Keratinocyte (primary cell): ENCODE measurements at regions not wholly inside any gene's neighbourhood (a gene's known extent, or its start where the extent isn't known, plus 50 kb on each side); places are given as distances from the start of the nearest gene placed in this dataset.

Source experiments
- DNase-seq: peaks from one replicate; pipeline ENCODE4 v3.0.0-alpha.2; 2011; ENCODE audit warnings: low read depth, missing footprints, low spot score
- FAIRE-seq: peaks from 2 replicates; lab custom pipeline; 2011; peaks lifted over from hg19 to GRCh38; lab: Jason Lieb, UNC
- H2AFZ ChIP-seq: 2 replicates; pipeline ENCODE4 v1.6.0; 2012; ENCODE audit warnings: low read length, control low read depth, inconsistent platforms; ENCODE audit not compliant: control insufficient read depth
- H3K27ac ChIP-seq: 2 replicates; pipeline ENCODE4 v1.5.1; 2011; ENCODE audit warnings: low read length; ENCODE audit not compliant: control insufficient read depth, insufficient read depth
- H3K27me3 ChIP-seq: 3 replicates; pipeline ENCODE4 v1.6.0; 2011; ENCODE audit warnings: low read length; ENCODE audit not compliant: control insufficient read depth, insufficient read depth; ENCODE audit errors: extremely low read depth
- H3K36me3 ChIP-seq, 2 experiments: 2 replicates in 1 of 2; 3 replicates in 1 of 2; pipeline ENCODE4 v1.5.1; 2011; ENCODE audit warnings: low read length in 2 of 2, mild to moderate bottlenecking in 1 of 2; ENCODE audit not compliant: control insufficient read depth in 2 of 2, insufficient read depth in 2 of 2; ENCODE audit errors: extremely low read depth in 1 of 2
- H3K4me1 ChIP-seq: 3 replicates; pipeline ENCODE4 v1.5.1; 2011; ENCODE audit warnings: low read length; ENCODE audit not compliant: control insufficient read depth, insufficient read depth; ENCODE audit errors: extremely low read depth
- H3K4me2 ChIP-seq: 3 replicates; pipeline ENCODE4 v1.6.0; 2011; ENCODE audit warnings: low read depth, low read length; ENCODE audit not compliant: control insufficient read depth, insufficient read depth; ENCODE audit errors: extremely low read depth
- H3K4me3 ChIP-seq, 3 experiments: fragments of 200-600 bp in 1 of 3; sonication (generic) in 1 of 3; 2 replicates in 2 of 3; 3 replicates in 1 of 3; pipeline ENCODE4 v1.5.1; 2011 to 2016; ENCODE audit warnings: low read length in 3 of 3, mild to moderate bottlenecking in 3 of 3, control low read depth in 2 of 3, inconsistent platforms in 1 of 3, low read depth in 1 of 3, mixed read lengths in 1 of 3, mixed run types in 1 of 3, moderate library complexity in 1 of 3; ENCODE audit not compliant: control insufficient read depth in 2 of 3, insufficient read depth in 2 of 3; ENCODE audit errors: extremely low read depth in 1 of 3
- H3K79me2 ChIP-seq: 2 replicates; pipeline ENCODE4 v1.6.0; 2012; ENCODE audit warnings: low read length; ENCODE audit not compliant: control insufficient read depth, insufficient read depth
- H3K9ac ChIP-seq: 3 replicates; pipeline ENCODE4 v1.6.0; 2011; ENCODE audit warnings: low read length; ENCODE audit not compliant: control insufficient read depth, insufficient read depth; ENCODE audit errors: extremely low read depth
- H3K9me1 ChIP-seq: 3 replicates; pipeline ENCODE4 v1.6.0; 2011; ENCODE audit warnings: low read length; ENCODE audit not compliant: control insufficient read depth, insufficient read depth; ENCODE audit errors: extremely low read depth
- H3K9me3 ChIP-seq: 2 replicates; pipeline ENCODE4 v1.5.1; 2012; ENCODE audit warnings: low read depth, low read length; ENCODE audit not compliant: control insufficient read depth
- H4K20me1 ChIP-seq: 3 replicates; pipeline ENCODE4 v1.6.0; 2011; ENCODE audit warnings: low read length; ENCODE audit not compliant: control insufficient read depth, insufficient read depth; ENCODE audit errors: extremely low read depth
- CTCF ChIP-seq, 3 experiments: IDR thresholded peaks in 1 of 3; conservative IDR thresholded peaks in 1 of 3; optimal IDR thresholded peaks in 1 of 3; 2 replicates in 2 of 3; 3 replicates in 1 of 3; pipeline versions ENCODE3 to v1.5.1; 2011; ENCODE audit warnings: low read length in 3 of 3, mild to moderate bottlenecking in 3 of 3, moderate library complexity in 2 of 3, control low read depth in 1 of 3, inconsistent platforms in 1 of 3; ENCODE audit not compliant: insufficient read depth in 2 of 3; ENCODE audit errors: extremely low read depth in 1 of 3
- EZH2 ChIP-seq: IDR thresholded peaks from one replicate; pipeline ENCODE4 v1.6.1; 2012; ENCODE audit warnings: inconsistent platforms, mild to moderate bottlenecking, low read length, moderate library complexity
- dilution Hi-C: fragments of 300-500 bp; cut with MboI; formaldehyde crosslinking; loops from one replicate; pipeline ENCODE4 v1.7.0; 2020; ENCODE audit warnings: low sequenced_read_pairs; ENCODE audit not compliant: extremely low pct_ligation_motif_present

GRCh38 chr13:97539651-97540610, 106.0 kb downstream of the RAP2A start:
- dilution Hi-C loops, result no loop called here
- Histone ChIP-seq H3K36me3 (no peaks in the 10 kb centered on the region), H3K9ac (no peak overlapping the region), H3K4me3 (no peak overlapping the region), H3K27ac (no peak overlapping the region), H2AFZ (no peak overlapping the region), H4K20me1 (no peaks in the 10 kb centered on the region), H3K9me3 (no peaks in the 10 kb centered on the region), H3K27me3 (no peaks in the 10 kb centered on the region), H3K79me2 (no peaks in the 10 kb centered on the region), H3K9me1 (no peaks in the 10 kb centered on the region), H3K4me2 (no peak overlapping the region), H3K4me1 (no peaks in the 10 kb centered on the region)
- FAIRE-seq (no peak), DNase-seq (no peak)
- TF ChIP-seq EZH2 (no peak), CTCF (optimal IDR thresholded peaks at IDR 0.05 in 1 of 3, IDR thresholded peaks at IDR 0.05 in 1 of 3, conservative IDR thresholded peaks at IDR 0.05 in 1 of 3; ENCODE audit: extremely low read depth in 1 of 3, insufficient read depth in 2 of 3, low read length in 3 of 3) (no peak)

- H3K4me3 ChIP-seq, result no peak overlapping the region
- H3K9me1 ChIP-seq, result no peaks in the 10 kb centered on the region
- H3K27ac ChIP-seq, result no peak overlapping the region
- no peak overlapping the region for H3K9ac ChIP-seq
- no peaks in the 10 kb centered on the region for H3K79me2 ChIP-seq
- H3K4me2 ChIP-seq, result no peak overlapping the region
- FAIRE-seq (no peak), DNase-seq (no peak)
- no peaks in the 10 kb centered on the region for H4K20me1 ChIP-seq
- no peaks in the 10 kb centered on the region for H3K36me3 ChIP-seq
- no peak for TF ChIP-seq EZH2
- TF ChIP-seq CTCF (optimal IDR thresholded peaks at IDR 0.05 in 1 of 3, IDR thresholded peaks at IDR 0.05 in 1 of 3, conservative IDR thresholded peaks at IDR 0.05 in 1 of 3; ENCODE audit: extremely low read depth in 1 of 3, insufficient read depth in 2 of 3, low read length in 3 of 3), result no peak
- H3K27me3 ChIP-seq, result no peaks in the 10 kb centered on the region
- H3K9me3 ChIP-seq, result no peaks in the 10 kb centered on the region
- H2AFZ ChIP-seq, result no peak overlapping the region
- H3K4me1 ChIP-seq, result no peaks in the 10 kb centered on the region
- dilution Hi-C loops, result no loop called here
Observed at GRCh38 chr13:97540696-97541095, 106.7 kb downstream of the RAP2A start.
